Left cardiac atrium (tissue), 4 donors: ENCODE measurements at regions not wholly inside any gene's neighbourhood (a gene's known extent, or its start where the extent isn't known, plus 50 kb on each side); places are given as distances from the start of the nearest gene placed in this dataset.
"Not testable (repeated sequence)": the region's sequence is repeated elsewhere in the genome, so short reads cannot be mapped to it uniquely, and the experiment has no call there.

ENCODE experiments used
- ATAC-seq, 2 donors: fragments of 200-7000 bp; cut with Tn5 transposase; one replicate each; pipeline ENCODE4 v1.9.1; 2020; ENCODE audit warnings: mild to moderate bottlenecking in 2 of 2, moderate library complexity in 2 of 2
- DNase-seq: peaks from one replicate; pipeline ENCODE4 v3.0.0-alpha.2; 2020
- intact Hi-C, 2 donors: fragments of 100-400 bp; cut with DNase I; formaldehyde crosslinking; loops; one replicate each; pipeline versions ENCODE4 v1.14.1 to v1.15.1; 2022 to 2023
- donor health status: DM: no; HTN: yes; CAD: no.
- donor health status: DM: no; HTN: yes; CAD: no; lungs with severe emphysema.
- donor health status: DM: yes; HTN: yes; CAD: no.
- donor health status: Dilated cardiomyopathy.

- DNase-seq (no peak), ATAC-seq (no peak)
- intact Hi-C loops = no loop called here
These were observed 300.5 kb upstream of the PABPC4L start for GRCh38 chr4:134501973-134502643.

- intact Hi-C loops, DNase-seq, ATAC-seq: not testable (repeated sequence)
These were observed 299.9 kb upstream of the PABPC4L start for GRCh38 chr4:134501488-134501887.

GRCh38 chr4:134499074-134499473 lies 297.5 kb upstream of the PABPC4L start:
- ATAC-seq = no peak
- DNase-seq = no peak
- intact Hi-C loops = no loop called here

- DNase-seq (no peak), ATAC-seq (no peak)
These were observed 289.3 kb upstream of the PABPC4L start for GRCh38 chr4:134490863-134491262.

GRCh38 chr4:134483514-134483913 lies 281.9 kb upstream of the PABPC4L start:
- ATAC-seq, DNase-seq, intact Hi-C loops: not testable (repeated sequence)

More at GRCh38 chr4:134490863-134491262, 289.3 kb upstream of the PABPC4L start:
- intact Hi-C loops = no loop called here

GRCh38 chr4:134471569-134471968 lies 270.0 kb upstream of the PABPC4L start:
- DNase-seq (no peak), ATAC-seq (no peak)
- intact Hi-C loops = no loop called here

GRCh38 chr4:134470544-134470943 lies 269.0 kb upstream of the PABPC4L start:
- intact Hi-C loops = no loop called here
- no peak for ATAC-seq
- no peak for DNase-seq

GRCh38 chr4:134465417-134465816 lies 263.8 kb upstream of the PABPC4L start:
- no peak for ATAC-seq
- DNase-seq = no peak
- intact Hi-C loops = no loop called here

- intact Hi-C loops = no loop called here
- DNase-seq (no peak), ATAC-seq (no peak)
These were observed 262.2 kb upstream of the PABPC4L start for GRCh38 chr4:134463771-134464170.

- DNase-seq = no peak
- intact Hi-C loops = no loop called here
- no peak for ATAC-seq
These were observed 225.2 kb upstream of the PABPC4L start for GRCh38 chr4:134426821-134427220.

- DNase-seq = no peak
- no peak for ATAC-seq
- intact Hi-C loops = no loop called here
These were observed 224.2 kb upstream of the PABPC4L start for GRCh38 chr4:134425756-134426155.

- DNase-seq (no peak), ATAC-seq (no peak)
- intact Hi-C loops = no loop called here
These were observed 221.2 kb upstream of the PABPC4L start for GRCh38 chr4:134422776-134423175.

- intact Hi-C loops = no loop called here
- ATAC-seq (no peak), DNase-seq (no peak)
These were observed 220.1 kb upstream of the PABPC4L start for GRCh38 chr4:134421734-134422133.

- intact Hi-C loops = no loop called here
- ATAC-seq = no peak
- DNase-seq = no peak
These were observed 207.3 kb upstream of the PABPC4L start for GRCh38 chr4:134408897-134409296.

GRCh38 chr4:134401798-134402197 lies 200.2 kb upstream of the PABPC4L start:
- intact Hi-C loops = no loop called here
- ATAC-seq (no peak), DNase-seq (no peak)

- ATAC-seq = no peak
- intact Hi-C loops = no loop called here
- DNase-seq = no peak
These were observed 192.0 kb upstream of the PABPC4L start for GRCh38 chr4:134393592-134393991.

GRCh38 chr4:134390319-134390718 lies 188.7 kb upstream of the PABPC4L start:
- intact Hi-C loops = no loop called here
- no peak for DNase-seq
- no peak for ATAC-seq

GRCh38 chr4:134388351-134388750 lies 186.8 kb upstream of the PABPC4L start:
- DNase-seq (no peak), ATAC-seq (no peak)
- intact Hi-C loops = no loop called here

- no peak for DNase-seq
- ATAC-seq = no peak
- intact Hi-C loops = no loop called here
These were observed 181.1 kb upstream of the PABPC4L start for GRCh38 chr4:134382478-134383227.

GRCh38 chr4:134375775-134376174 lies 174.2 kb upstream of the PABPC4L start:
- intact Hi-C loops = no loop called here
- DNase-seq = no peak

GRCh38 chr4:134365852-134366251 lies 164.3 kb upstream of the PABPC4L start:
- ATAC-seq (no peak), DNase-seq (no peak)
- intact Hi-C loops = no loop called here

More at GRCh38 chr4:134375775-134376174, 174.2 kb upstream of the PABPC4L start:
- no peak for ATAC-seq
